Bronchial epithelial cell (primary cell): ENCODE measurements at regions not wholly inside any gene's neighbourhood (a gene's known extent, or its start where the extent isn't known, plus 50 kb on each side); places are given as distances from the start of the nearest gene placed in this dataset.

ENCODE experiments used
- DNase-seq: peaks from one replicate; pipeline ENCODE4 v3.0.0-alpha.2; 2010; ENCODE audit warnings: low read depth
- FAIRE-seq: peaks from 2 replicates; lab custom pipeline; 2011; peaks lifted over from hg19 to GRCh38; lab: Jason Lieb, UNC
- H3K27me3 ChIP-seq: 2 replicates; pipeline ENCODE4 v1.5.1; 2011; ENCODE audit warnings: low read length; ENCODE audit not compliant: control insufficient read depth, insufficient read depth
- H3K36me3 ChIP-seq: 2 replicates; pipeline ENCODE4 v1.5.1; 2011; ENCODE audit warnings: low read length; ENCODE audit not compliant: control insufficient read depth, insufficient read depth
- H3K4me3 ChIP-seq: 2 replicates; pipeline ENCODE4 v1.5.1; 2011; ENCODE audit warnings: mild to moderate bottlenecking, low read depth, low read length, control low read depth
- CTCF ChIP-seq: IDR thresholded peaks from 2 replicates; pipeline ENCODE4 v1.5.1; 2011; ENCODE audit warnings: mild to moderate bottlenecking, moderate library complexity, low read length, control low read depth, inconsistent platforms; ENCODE audit not compliant: insufficient read depth, severe bottlenecking

- FAIRE-seq = no peak
- DNase-seq = no peak
- Histone ChIP-seq H3K4me3 (no peak overlapping the region), H3K27me3 (no peaks in the 10 kb centered on the region), H3K36me3 (no peaks in the 10 kb centered on the region)
- no peak for TF ChIP-seq CTCF
Observed at GRCh38 chr2:188050726-188051125, 240.9 kb upstream of the GULP1 start.

- FAIRE-seq = no peak
- no peak overlapping the region for H3K4me3 ChIP-seq
- H3K27me3 ChIP-seq = no peaks in the 10 kb centered on the region
- no peak for DNase-seq
- H3K36me3 ChIP-seq = no peaks in the 10 kb centered on the region
- TF ChIP-seq CTCF = no peak
Observed at GRCh38 chr2:188051706-188052105, 240.0 kb upstream of the GULP1 start.

- FAIRE-seq (no peak), DNase-seq (no peak)
- Histone ChIP-seq H3K36me3 (no peaks in the 10 kb centered on the region), H3K4me3 (no peak overlapping the region), H3K27me3 (no peaks in the 10 kb centered on the region)
- TF ChIP-seq CTCF = no peak
Observed at GRCh38 chr2:188065386-188065785, 226.3 kb upstream of the GULP1 start.

- H3K36me3 ChIP-seq = no peaks in the 10 kb centered on the region
- H3K4me3 ChIP-seq = no peak overlapping the region
- FAIRE-seq (no peak), DNase-seq (peak; percentile 21)
- no peak for TF ChIP-seq CTCF
- no peaks in the 10 kb centered on the region for H3K27me3 ChIP-seq
Observed at GRCh38 chr2:188068093-188068492, 223.6 kb upstream of the GULP1 start.

- FAIRE-seq (no peak), DNase-seq (no peak)
- TF ChIP-seq CTCF = no peak
- Histone ChIP-seq H3K36me3 (no peaks in the 10 kb centered on the region), H3K4me3 (no peak overlapping the region), H3K27me3 (no peaks in the 10 kb centered on the region)
Observed at GRCh38 chr2:188076149-188077056, 215.3 kb upstream of the GULP1 start.
